ENCODE measurements at regions not wholly inside any gene's neighbourhood (a gene's known extent, or its start where the extent isn't known, plus 50 kb on each side); places are given as distances from the start of the nearest gene placed in this dataset.
A peak's percentile ranks its signal among the peaks of the same experiment; 100 is the strongest.
"Not testable (repeated sequence)": the region's sequence is repeated elsewhere in the genome, so short reads cannot be mapped to it uniquely, and the experiment has no call there.

GRCh38 chr6:121635355-121635754, 199.9 kb downstream of the GJA1 start:
- Histone ChIP-seq H3K36me3 (ENCODE audit: insufficient read depth, low read length) (no peaks in the 10 kb centered on the region), H3K27ac (ENCODE audit: low read depth, low read length) (no peak overlapping the region), H3K4me3 (ENCODE audit: low read depth, low read length) (no peak overlapping the region), H3K79me2 (ENCODE audit: control insufficient read depth, insufficient read depth, low read length, unreplicated experiment) (no peaks in the 10 kb centered on the region), H2AFZ (ENCODE audit: low read length, unreplicated experiment) (no peak overlapping the region), H3K4me1 (ENCODE audit: control insufficient read depth, insufficient read depth, low read length, unreplicated experiment) (no peaks in the 10 kb centered on the region), H3K27me3 (ENCODE audit: insufficient read depth, low read length) (no peaks in the 10 kb centered on the region)

- not testable (repeated sequence) for H3K27ac ChIP-seq (ENCODE audit: low read depth, low read length); H3K27me3 ChIP-seq (ENCODE audit: insufficient read depth, low read length); H3K79me2 ChIP-seq (ENCODE audit: control insufficient read depth, insufficient read depth, low read length, unreplicated experiment); H3K36me3 ChIP-seq (ENCODE audit: insufficient read depth, low read length); H3K4me1 ChIP-seq (ENCODE audit: control insufficient read depth, insufficient read depth, low read length, unreplicated experiment); H3K4me3 ChIP-seq (ENCODE audit: low read depth, low read length); H2AFZ ChIP-seq (ENCODE audit: low read length, unreplicated experiment)
Observed at GRCh38 chr6:121636217-121636616, 200.8 kb downstream of the GJA1 start.

GRCh38 chr6:121639021-121639420, 203.6 kb downstream of the GJA1 start:
- Histone ChIP-seq H3K27me3 (ENCODE audit: insufficient read depth, low read length) (no peaks in the 10 kb centered on the region), H3K79me2 (ENCODE audit: control insufficient read depth, insufficient read depth, low read length, unreplicated experiment) (no peaks in the 10 kb centered on the region), H2AFZ (ENCODE audit: low read length, unreplicated experiment) (no peak overlapping the region), H3K4me1 (ENCODE audit: control insufficient read depth, insufficient read depth, low read length, unreplicated experiment) (no peaks in the 10 kb centered on the region), H3K36me3 (ENCODE audit: insufficient read depth, low read length) (no peaks in the 10 kb centered on the region), H3K4me3 (ENCODE audit: low read depth, low read length) (no peak overlapping the region), H3K27ac (ENCODE audit: low read depth, low read length) (no peak overlapping the region)

GRCh38 chr6:121641158-121641557, 205.7 kb downstream of the GJA1 start:
- Histone ChIP-seq H3K36me3 (ENCODE audit: insufficient read depth, low read length) (no peaks in the 10 kb centered on the region), H3K4me3 (ENCODE audit: low read depth, low read length) (no peak overlapping the region), H3K27me3 (ENCODE audit: insufficient read depth, low read length) (no peaks in the 10 kb centered on the region), H2AFZ (ENCODE audit: low read length, unreplicated experiment) (no peak overlapping the region), H3K4me1 (ENCODE audit: control insufficient read depth, insufficient read depth, low read length, unreplicated experiment) (peaks cover 9% of the 10 kb centered on the region), H3K79me2 (ENCODE audit: control insufficient read depth, insufficient read depth, low read length, unreplicated experiment) (no peaks in the 10 kb centered on the region), H3K27ac (ENCODE audit: low read depth, low read length) (no peak overlapping the region)

GRCh38 chr6:121645100-121645745, 209.8 kb downstream of the GJA1 start:
- Histone ChIP-seq H3K27me3 (ENCODE audit: insufficient read depth, low read length) (no peaks in the 10 kb centered on the region), H3K4me1 (ENCODE audit: control insufficient read depth, insufficient read depth, low read length, unreplicated experiment) (peaks cover 23% of the 10 kb centered on the region), H3K36me3 (ENCODE audit: insufficient read depth, low read length) (no peaks in the 10 kb centered on the region), H3K27ac (ENCODE audit: low read depth, low read length) (no peak overlapping the region), H2AFZ (ENCODE audit: low read length, unreplicated experiment) (peak overlapping the region; percentile 0), H3K4me3 (ENCODE audit: low read depth, low read length) (no peak overlapping the region), H3K79me2 (ENCODE audit: control insufficient read depth, insufficient read depth, low read length, unreplicated experiment) (no peaks in the 10 kb centered on the region)

- Histone ChIP-seq H3K4me1 (ENCODE audit: control insufficient read depth, insufficient read depth, low read length, unreplicated experiment) (peaks cover 42% of the 10 kb centered on the region), H3K27me3 (ENCODE audit: insufficient read depth, low read length) (no peaks in the 10 kb centered on the region), H3K27ac (ENCODE audit: low read depth, low read length) (no peak overlapping the region), H3K4me3 (ENCODE audit: low read depth, low read length) (peak overlapping the region; percentile 12; the same call in 1 of the 2 replicates), H2AFZ (ENCODE audit: low read length, unreplicated experiment) (peak overlapping the region; percentile 48), H3K79me2 (ENCODE audit: control insufficient read depth, insufficient read depth, low read length, unreplicated experiment) (no peaks in the 10 kb centered on the region), H3K36me3 (ENCODE audit: insufficient read depth, low read length) (no peaks in the 10 kb centered on the region)
Observed at GRCh38 chr6:121647905-121648304, 212.5 kb downstream of the GJA1 start.

GRCh38 chr6:121649951-121650350, 214.5 kb downstream of the GJA1 start:
- H3K4me3 ChIP-seq (ENCODE audit: low read depth, low read length), result no peak overlapping the region
- H3K4me1 ChIP-seq (ENCODE audit: control insufficient read depth, insufficient read depth, low read length, unreplicated experiment), result peaks cover 50% of the 10 kb centered on the region
- H3K27ac ChIP-seq (ENCODE audit: low read depth, low read length), result no peak overlapping the region
- no peaks in the 10 kb centered on the region for H3K79me2 ChIP-seq (ENCODE audit: control insufficient read depth, insufficient read depth, low read length, unreplicated experiment)
- H2AFZ ChIP-seq (ENCODE audit: low read length, unreplicated experiment), result no peak overlapping the region
- H3K27me3 ChIP-seq (ENCODE audit: insufficient read depth, low read length), result no peaks in the 10 kb centered on the region
- no peaks in the 10 kb centered on the region for H3K36me3 ChIP-seq (ENCODE audit: insufficient read depth, low read length)

- peaks cover 41% of the 10 kb centered on the region for H3K4me1 ChIP-seq (ENCODE audit: control insufficient read depth, insufficient read depth, low read length, unreplicated experiment)
- H3K79me2 ChIP-seq (ENCODE audit: control insufficient read depth, insufficient read depth, low read length, unreplicated experiment), result no peaks in the 10 kb centered on the region
- no peak overlapping the region for H3K27ac ChIP-seq (ENCODE audit: low read depth, low read length)
- no peaks in the 10 kb centered on the region for H3K36me3 ChIP-seq (ENCODE audit: insufficient read depth, low read length)
- H2AFZ ChIP-seq (ENCODE audit: low read length, unreplicated experiment), result no peak overlapping the region
- H3K27me3 ChIP-seq (ENCODE audit: insufficient read depth, low read length), result no peaks in the 10 kb centered on the region
- H3K4me3 ChIP-seq (ENCODE audit: low read depth, low read length), result no peak overlapping the region
Observed at GRCh38 chr6:121651420-121651819, 216.0 kb downstream of the GJA1 start.

GRCh38 chr6:121652223-121652622, 216.8 kb downstream of the GJA1 start:
- no peak overlapping the region for H3K4me3 ChIP-seq (ENCODE audit: low read depth, low read length)
- no peaks in the 10 kb centered on the region for H3K79me2 ChIP-seq (ENCODE audit: control insufficient read depth, insufficient read depth, low read length, unreplicated experiment)
- H3K27ac ChIP-seq (ENCODE audit: low read depth, low read length), result peak overlapping the region; percentile 84
- peak overlapping the region; percentile 17 for H2AFZ ChIP-seq (ENCODE audit: low read length, unreplicated experiment)
- no peaks in the 10 kb centered on the region for H3K36me3 ChIP-seq (ENCODE audit: insufficient read depth, low read length)
- peaks cover 40% of the 10 kb centered on the region for H3K4me1 ChIP-seq (ENCODE audit: control insufficient read depth, insufficient read depth, low read length, unreplicated experiment)
- H3K27me3 ChIP-seq (ENCODE audit: insufficient read depth, low read length), result no peaks in the 10 kb centered on the region

- Histone ChIP-seq H3K27ac (ENCODE audit: low read depth, low read length) (peak overlapping the region; percentile 84), H3K27me3 (ENCODE audit: insufficient read depth, low read length) (no peaks in the 10 kb centered on the region), H3K4me1 (ENCODE audit: control insufficient read depth, insufficient read depth, low read length, unreplicated experiment) (peaks cover 32% of the 10 kb centered on the region), H3K4me3 (ENCODE audit: low read depth, low read length) (peak overlapping the region; percentile 55), H3K36me3 (ENCODE audit: insufficient read depth, low read length) (no peaks in the 10 kb centered on the region), H3K79me2 (ENCODE audit: control insufficient read depth, insufficient read depth, low read length, unreplicated experiment) (no peaks in the 10 kb centered on the region), H2AFZ (ENCODE audit: low read length, unreplicated experiment) (peak overlapping the region; percentile 87)
Observed at GRCh38 chr6:121652726-121653623, 217.5 kb downstream of the GJA1 start.

- Histone ChIP-seq H3K27ac (ENCODE audit: low read depth, low read length) (peak overlapping the region; percentile 84), H3K27me3 (ENCODE audit: insufficient read depth, low read length) (no peaks in the 10 kb centered on the region), H3K4me3 (ENCODE audit: low read depth, low read length) (peak overlapping the region; percentile 55; the same call in 1 of the 2 replicates), H3K36me3 (ENCODE audit: insufficient read depth, low read length) (no peaks in the 10 kb centered on the region), H2AFZ (ENCODE audit: low read length, unreplicated experiment) (no peak overlapping the region), H3K4me1 (ENCODE audit: control insufficient read depth, insufficient read depth, low read length, unreplicated experiment) (peaks cover 27% of the 10 kb centered on the region), H3K79me2 (ENCODE audit: control insufficient read depth, insufficient read depth, low read length, unreplicated experiment) (no peaks in the 10 kb centered on the region)
Observed at GRCh38 chr6:121653624-121654008, 218.2 kb downstream of the GJA1 start.
